H9 (cell line): ENCODE measurements at regions not wholly inside any gene's neighbourhood (a gene's known extent, or its start where the extent isn't known, plus 50 kb on each side); places are given as distances from the start of the nearest gene placed in this dataset.

ENCODE experiments used
- DNase-seq: peaks from one replicate; pipeline ENCODE4 v3.0.0-alpha.2; 2017
- H2AFZ ChIP-seq: one replicate; pipeline ENCODE4 v1.6.1; 2013; ENCODE audit warnings: mild to moderate bottlenecking, low read length, control low read depth, moderate library complexity
- H2AK5ac ChIP-seq: 2 replicates; pipeline ENCODE4 v1.6.1; 2013; ENCODE audit warnings: low read length, control low read depth, mixed read lengths; ENCODE audit not compliant: insufficient read length
- H2BK120ac ChIP-seq: one replicate; pipeline ENCODE4 v1.6.1; 2013; ENCODE audit warnings: low read depth, mild to moderate bottlenecking, low read length, control low read depth, inconsistent platforms; ENCODE audit not compliant: poor library complexity, severe bottlenecking
- H2BK12ac ChIP-seq: 2 replicates; pipeline ENCODE4 v1.6.1; 2013; ENCODE audit warnings: low read length, control low read depth, mixed read lengths, low read depth; ENCODE audit not compliant: insufficient read length
- H2BK15ac ChIP-seq: 2 replicates; pipeline ENCODE4 v1.6.1; 2013; ENCODE audit warnings: low read depth, low read length, control low read depth
- H2BK20ac ChIP-seq: one replicate; pipeline ENCODE4 v1.6.1; 2013; ENCODE audit warnings: low read depth, mild to moderate bottlenecking, low read length, control low read depth, inconsistent platforms; ENCODE audit not compliant: poor library complexity, severe bottlenecking
- H2BK5ac ChIP-seq: 2 replicates; pipeline ENCODE4 v1.6.1; 2013; ENCODE audit warnings: low read length, control low read depth, mixed read lengths; ENCODE audit not compliant: insufficient read length
- H3K14ac ChIP-seq: 2 replicates; pipeline ENCODE4 v1.6.1; 2013; ENCODE audit warnings: low read length, control low read depth; ENCODE audit not compliant: insufficient read depth
- H3K18ac ChIP-seq: 2 replicates; pipeline ENCODE4 v1.6.1; 2013; ENCODE audit warnings: low read depth, mild to moderate bottlenecking, mixed read lengths, low read length, control low read depth; ENCODE audit not compliant: insufficient read length
- H3K23ac ChIP-seq: 2 replicates; pipeline ENCODE4 v1.6.1; 2013; ENCODE audit warnings: low read length, control low read depth, mixed read lengths, low read depth; ENCODE audit not compliant: insufficient read length
- H3K23me2 ChIP-seq: 2 replicates; pipeline ENCODE4 v1.6.1; 2013; ENCODE audit warnings: low read depth, mild to moderate bottlenecking, mixed read lengths, low read length, control low read depth; ENCODE audit not compliant: insufficient read length, poor library complexity, severe bottlenecking
- H3K27ac ChIP-seq: 2 replicates; pipeline ENCODE4 v1.5.1; 2013; ENCODE audit warnings: low read length, control low read depth, mixed read lengths, low read depth; ENCODE audit not compliant: insufficient read length
- H3K27me3 ChIP-seq: 2 replicates; pipeline ENCODE4 v1.6.1; 2013; ENCODE audit warnings: low read length, control low read depth, inconsistent platforms; ENCODE audit not compliant: insufficient read depth
- H3K4ac ChIP-seq: 2 replicates; pipeline ENCODE4 v1.6.1; 2013; ENCODE audit warnings: low read depth, mild to moderate bottlenecking, control low read depth, inconsistent platforms, low read length, moderate library complexity
- H3K4me1 ChIP-seq: 2 replicates; pipeline ENCODE4 v1.6.1; 2013; ENCODE audit warnings: low read length, control low read depth, inconsistent platforms; ENCODE audit not compliant: insufficient read depth
- H3K4me2 ChIP-seq: 2 replicates; pipeline ENCODE4 v1.6.1; 2013; ENCODE audit warnings: low read length, control low read depth, mixed read lengths; ENCODE audit not compliant: insufficient read length, insufficient read depth
- H3K56ac ChIP-seq: 2 replicates; pipeline ENCODE4 v1.6.1; 2013; ENCODE audit warnings: low read depth, mild to moderate bottlenecking, mixed read lengths, low read length, control low read depth; ENCODE audit not compliant: insufficient read length
- H3K79me1 ChIP-seq: 2 replicates; pipeline ENCODE4 v1.6.1; 2013; ENCODE audit warnings: low read depth, mild to moderate bottlenecking, moderate library complexity, low read length, control low read depth, inconsistent platforms; ENCODE audit not compliant: insufficient read depth, poor library complexity, severe bottlenecking
- H3K79me2 ChIP-seq: 2 replicates; pipeline ENCODE4 v1.6.1; 2013; ENCODE audit warnings: low read length, control low read depth, inconsistent platforms; ENCODE audit not compliant: insufficient read depth
- H3K9ac ChIP-seq: 2 replicates; pipeline ENCODE4 v1.6.1; 2013; ENCODE audit warnings: low read length, control low read depth, mixed read lengths; ENCODE audit not compliant: insufficient read length; ENCODE audit errors: extremely low read depth
- H3K9me3 ChIP-seq: one replicate; pipeline ENCODE4 v1.6.1; 2013; ENCODE audit warnings: low read depth, low read length, inconsistent platforms; ENCODE audit not compliant: control insufficient read depth
- H3T11ph ChIP-seq: one replicate; pipeline ENCODE4 v1.6.1; 2013; ENCODE audit warnings: mild to moderate bottlenecking, low read length, control low read depth, inconsistent platforms
- H4K20me1 ChIP-seq: one replicate; pipeline ENCODE4 v1.6.1; 2013; ENCODE audit not compliant: control insufficient read depth, insufficient read length, insufficient read depth
- H4K5ac ChIP-seq: 2 replicates; pipeline ENCODE4 v1.6.1; 2013; ENCODE audit warnings: low read depth, mild to moderate bottlenecking, mixed read lengths, low read length, control low read depth; ENCODE audit not compliant: insufficient read length
- H4K8ac ChIP-seq: replicated peaks from 2 replicates; pipeline ENCODE4 v1.6.1; 2013; ENCODE audit warnings: low read length, control low read depth, mixed read lengths, low read depth; ENCODE audit not compliant: insufficient read length
- H4K91ac ChIP-seq: 2 replicates; pipeline ENCODE4 v1.6.1; 2013; ENCODE audit warnings: low read depth, mild to moderate bottlenecking, moderate library complexity, mixed read lengths, low read length, control low read depth; ENCODE audit not compliant: insufficient read length
- H3K27ac Mint-ChIP-seq, 3 experiments: 2 replicates in 2 of 3; 3 replicates in 1 of 3; pipeline ENCODE4 v1.8.0; 2020 to 2021; ENCODE audit warnings: mixed read lengths in 3 of 3, mild to moderate bottlenecking in 1 of 3, moderate library complexity in 1 of 3
- H3K27me3 Mint-ChIP-seq: 2 replicates; pipeline ENCODE4 v1.8.0; 2021; ENCODE audit warnings: low read depth, mild to moderate bottlenecking, moderate library complexity, mixed read lengths
- H3K36me3 Mint-ChIP-seq, 3 experiments: 2 replicates in 2 of 3; 3 replicates in 1 of 3; pipeline ENCODE4 v1.8.0; 2020 to 2021; ENCODE audit warnings: low read depth in 3 of 3, mixed read lengths in 3 of 3; ENCODE audit not compliant: insufficient read depth in 1 of 3
- H3K4me1 Mint-ChIP-seq, 2 experiments: 2 replicates each; pipeline ENCODE4 v1.8.0; 2020; ENCODE audit warnings: mixed read lengths in 2 of 2
- H3K4me3 Mint-ChIP-seq, 2 experiments: 2 replicates in 1 of 2; 3 replicates in 1 of 2; pipeline ENCODE4 v1.8.0; 2020 to 2021; ENCODE audit warnings: mild to moderate bottlenecking in 2 of 2, mixed read lengths in 2 of 2, moderate library complexity in 1 of 2
- H3K9me3 Mint-ChIP-seq, 2 experiments: 2 replicates in 1 of 2; 3 replicates in 1 of 2; pipeline ENCODE4 v1.8.0; 2020; ENCODE audit warnings: mild to moderate bottlenecking in 2 of 2, mixed read lengths in 2 of 2, moderate library complexity in 1 of 2
- WGBS: extraction: QIAGEN DNeasy Blood & Tissue Kit; methylation state at CpG from one replicate; pipeline ENCODE4 v1.1.7; 2013; ENCODE audit warnings: missing lambda C conversion rate, low lambda C conversion rate, mixed read lengths; ENCODE audit not compliant: insufficient read length; ENCODE audit errors: extremely low coverage; 5-methylcytosine and 5-hydroxymethylcytosine counted together
- TF ChIP-seq, protein P1 (sequence below): fragments of 200-600 bp; sonication (generic); conservative IDR thresholded peaks from 3 replicates; pipeline ENCODE4 v1.8.0; 2021; ENCODE audit warnings: antibody characterized with exemption, mild to moderate bottlenecking

GRCh38 chr5:165309446-165309845 lies 1804.0 kb downstream of the MAT2B start:
- Histone ChIP-seq H3K9me3 (no peaks in the 10 kb centered on the region), H3K14ac (no peak overlapping the region), H3K27me3 (no peaks in the 10 kb centered on the region), H3K79me1 (no peaks in the 10 kb centered on the region), H2AFZ (no peak overlapping the region), H3K4me1 (no peaks in the 10 kb centered on the region), H4K8ac (no peak overlapping the region), H4K20me1 (no peaks in the 10 kb centered on the region), H2BK15ac (no peak overlapping the region), H4K5ac (no peak overlapping the region), H3K56ac (no peak overlapping the region), H2BK20ac (no peak overlapping the region), H3T11ph (no peak overlapping the region), H3K23ac (no peak overlapping the region), H3K18ac (no peak overlapping the region), H3K27ac (no peak overlapping the region), H2BK12ac (no peak overlapping the region), H3K4ac (no peak overlapping the region), H4K91ac (no peak overlapping the region), H3K4me2 (no peak overlapping the region), H3K9ac (no peak overlapping the region), H3K79me2 (no peaks in the 10 kb centered on the region), H2AK5ac (no peak overlapping the region), H2BK5ac (no peak overlapping the region), H3K23me2 (peaks cover 2% of the 10 kb centered on the region), H2BK120ac (no peak overlapping the region)
- TF ChIP-seq, protein P1, sequence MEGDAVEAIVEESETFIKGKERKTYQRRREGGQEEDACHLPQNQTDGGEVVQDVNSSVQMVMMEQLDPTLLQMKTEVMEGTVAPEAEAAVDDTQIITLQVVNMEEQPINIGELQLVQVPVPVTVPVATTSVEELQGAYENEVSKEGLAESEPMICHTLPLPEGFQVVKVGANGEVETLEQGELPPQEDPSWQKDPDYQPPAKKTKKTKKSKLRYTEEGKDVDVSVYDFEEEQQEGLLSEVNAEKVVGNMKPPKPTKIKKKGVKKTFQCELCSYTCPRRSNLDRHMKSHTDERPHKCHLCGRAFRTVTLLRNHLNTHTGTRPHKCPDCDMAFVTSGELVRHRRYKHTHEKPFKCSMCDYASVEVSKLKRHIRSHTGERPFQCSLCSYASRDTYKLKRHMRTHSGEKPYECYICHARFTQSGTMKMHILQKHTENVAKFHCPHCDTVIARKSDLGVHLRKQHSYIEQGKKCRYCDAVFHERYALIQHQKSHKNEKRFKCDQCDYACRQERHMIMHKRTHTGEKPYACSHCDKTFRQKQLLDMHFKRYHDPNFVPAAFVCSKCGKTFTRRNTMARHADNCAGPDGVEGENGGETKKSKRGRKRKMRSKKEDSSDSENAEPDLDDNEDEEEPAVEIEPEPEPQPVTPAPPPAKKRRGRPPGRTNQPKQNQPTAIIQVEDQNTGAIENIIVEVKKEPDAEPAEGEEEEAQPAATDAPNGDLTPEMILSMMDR = no peak
- Mint-ChIP-seq H3K4me3 (no peak overlapping the region), H3K27ac (no peak overlapping the region), H3K4me1 (peaks cover 0 to 3% of the 10 kb centered on the region in 2 experiments; a peak in 1 of 4 replicates), H3K27me3 (no peaks in the 10 kb centered on the region), H3K9me3 (peaks cover 0 to 4% of the 10 kb centered on the region in 2 experiments; a peak in 1 of 5 replicates), H3K36me3 (no peaks in the 10 kb centered on the region; a peak in 1 of 7 replicates)
- no CpG with 5 or more reads among the region's 3 CpGs for WGBS
- DNase-seq = no peak
